DMS53 (cell line): ENCODE measurements at regions not wholly inside any gene's neighbourhood (a gene's known extent, or its start where the extent isn't known, plus 50 kb on each side); places are given as distances from the start of the nearest gene placed in this dataset.
"Not testable (repeated sequence)": the region's sequence is repeated elsewhere in the genome, so short reads cannot be mapped to it uniquely, and the experiment has no call there.

Experiments used
- DNase-seq: peaks from one replicate; lab custom pipeline; 2025; lab: John Stamatoyannopoulos, UW

- no peak for DNase-seq
Measured at GRCh38 chr5:66413931-66414330, 182.3 kb upstream of the MAST4 start.

- DNase-seq, result peak; percentile 21
Measured at GRCh38 chr5:66415208-66415607, 181.0 kb upstream of the MAST4 start.

- no peak for DNase-seq
Measured at GRCh38 chr5:66416698-66417097, 179.5 kb upstream of the MAST4 start.

GRCh38 chr5:66417781-66418180 lies 178.4 kb upstream of the MAST4 start:
- no peak for DNase-seq

- DNase-seq, result peak; percentile 10
Measured at GRCh38 chr5:66423484-66423883, 172.7 kb upstream of the MAST4 start.

GRCh38 chr5:66425842-66426241 lies 170.4 kb upstream of the MAST4 start:
- DNase-seq, result no peak

- no peak for DNase-seq
Measured at GRCh38 chr5:66426259-66427138, 169.7 kb upstream of the MAST4 start.

- DNase-seq, result no peak
Measured at GRCh38 chr5:66427139-66427442, 169.1 kb upstream of the MAST4 start.

GRCh38 chr5:66436721-66437120 lies 159.5 kb upstream of the MAST4 start:
- DNase-seq, result peak; percentile 54

- DNase-seq, result no peak
Measured at GRCh38 chr5:66438087-66438486, 158.1 kb upstream of the MAST4 start.

- no peak for DNase-seq
Measured at GRCh38 chr5:66438696-66439095, 157.5 kb upstream of the MAST4 start.

GRCh38 chr5:66440202-66440680 lies 156.0 kb upstream of the MAST4 start:
- DNase-seq, result peak; percentile 14

- no peak for DNase-seq
Measured at GRCh38 chr5:66441351-66441750, 154.8 kb upstream of the MAST4 start.

GRCh38 chr5:66442951-66443445 lies 153.2 kb upstream of the MAST4 start:
- DNase-seq, result no peak

- no peak for DNase-seq
Measured at GRCh38 chr5:66443462-66444130, 152.6 kb upstream of the MAST4 start.

GRCh38 chr5:66448070-66448469 lies 148.1 kb upstream of the MAST4 start:
- not testable (repeated sequence) for DNase-seq

- DNase-seq, result no peak
Measured at GRCh38 chr5:66450237-66450636, 146.0 kb upstream of the MAST4 start.

GRCh38 chr5:66450988-66451387 lies 145.2 kb upstream of the MAST4 start:
- no peak for DNase-seq

- DNase-seq, result no peak
Measured at GRCh38 chr5:66452109-66452508, 144.1 kb upstream of the MAST4 start.

GRCh38 chr5:66454186-66455078 lies 141.8 kb upstream of the MAST4 start:
- no peak for DNase-seq

GRCh38 chr5:66459728-66460127 lies 136.5 kb upstream of the MAST4 start:
- no peak for DNase-seq

- DNase-seq, result peak; percentile 16
Measured at GRCh38 chr5:66467564-66467963, 128.6 kb upstream of the MAST4 start.
